Activated T-helper 1 cell treated with anti-CD3 and anti-CD28 coated beads, Interleukin-2, amount 50 U/mL, for 16 hours (primary cell): ENCODE measurements at regions not wholly inside any gene's neighbourhood (a gene's known extent, or its start where the extent isn't known, plus 50 kb on each side); places are given as distances from the start of the nearest gene placed in this dataset.
"Not testable (repeated sequence)": the region's sequence is repeated elsewhere in the genome, so short reads cannot be mapped to it uniquely, and the experiment has no call there.

Experiments used
- DNase-seq, 2 donors: peaks; one replicate each; pipeline ENCODE4 v3.0.0-alpha.2; 2020; ENCODE audit warnings: low read depth in 1 of 2, low spot score in 1 of 2

DNA sequence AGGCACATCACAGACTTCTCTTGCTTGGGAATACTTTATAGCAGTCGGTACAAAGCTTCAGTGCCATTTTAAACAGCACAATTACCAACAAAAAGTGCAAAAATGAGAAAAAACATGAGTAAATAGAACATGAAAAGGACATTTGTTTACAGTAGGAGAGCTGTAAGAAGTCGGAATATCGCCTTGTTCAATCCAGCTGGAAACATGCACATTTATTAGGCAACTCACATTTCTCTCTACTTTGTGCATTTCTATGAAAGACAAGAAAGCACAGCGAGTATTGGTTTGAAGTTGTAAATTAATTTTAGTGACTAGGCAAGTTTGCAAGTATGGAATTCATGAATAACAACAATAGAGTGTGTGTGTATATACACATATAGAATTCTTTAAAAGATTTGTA lies 484.7 kb downstream of the DACH1 start:
- DNase-seq = no peak

GRCh38 chr13:71380191-71380590 lies 486.8 kb downstream of the DACH1 start:
- no peak for DNase-seq

GRCh38 chr13:71378961-71379905 lies 487.8 kb downstream of the DACH1 start:
- DNase-seq = no peak

GRCh38 chr13:71374471-71375049 lies 492.4 kb downstream of the DACH1 start:
- no peak for DNase-seq

- DNase-seq = no peak
Observed at GRCh38 chr13:71368336-71368735, 498.7 kb downstream of the DACH1 start.

DNA sequence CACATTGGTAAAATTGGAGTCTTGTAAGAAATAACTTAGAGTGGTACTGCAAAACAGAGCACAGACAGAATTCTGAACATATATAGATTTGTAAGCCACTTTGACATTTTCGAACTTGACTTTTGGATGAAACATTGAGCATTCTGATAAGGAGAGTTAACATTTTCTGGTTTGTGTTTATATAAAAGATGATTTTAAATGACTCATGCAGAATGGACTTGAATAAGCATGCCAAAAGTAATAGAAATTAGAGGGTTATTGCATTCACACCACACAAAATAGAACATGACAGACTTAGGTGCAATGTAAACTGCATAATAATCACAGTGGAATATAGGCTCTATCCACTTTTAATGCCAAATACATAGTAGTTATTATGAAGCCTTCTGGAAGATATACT lies 507.0 kb downstream of the DACH1 start:
- DNase-seq = no peak

DNA sequence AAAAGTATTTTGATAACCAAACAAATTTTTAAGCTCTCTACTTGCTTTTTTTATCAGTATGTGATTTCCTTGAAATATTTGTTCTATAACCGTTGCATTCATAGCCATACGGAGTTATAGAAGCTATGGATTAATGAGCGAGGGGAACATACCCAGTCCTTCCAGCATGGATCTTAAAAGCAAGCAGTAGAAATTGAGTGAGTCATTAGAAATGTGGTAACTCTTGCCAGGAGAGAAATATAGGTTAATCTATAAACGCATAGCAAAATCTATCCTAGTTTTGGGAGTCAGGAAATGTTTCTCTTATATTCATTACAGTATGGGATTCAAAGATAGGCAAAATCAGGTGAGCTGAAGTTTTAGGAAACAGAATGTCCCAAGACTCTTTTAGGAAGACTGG lies 507.4 kb downstream of the DACH1 start:
- DNase-seq = no peak

- no peak for DNase-seq
Observed at GRCh38 chr13:71358218-71358617, 508.8 kb downstream of the DACH1 start.

- DNase-seq = no peak
Observed at GRCh38 chr13:71355010-71355409, 512.0 kb downstream of the DACH1 start.

DNA sequence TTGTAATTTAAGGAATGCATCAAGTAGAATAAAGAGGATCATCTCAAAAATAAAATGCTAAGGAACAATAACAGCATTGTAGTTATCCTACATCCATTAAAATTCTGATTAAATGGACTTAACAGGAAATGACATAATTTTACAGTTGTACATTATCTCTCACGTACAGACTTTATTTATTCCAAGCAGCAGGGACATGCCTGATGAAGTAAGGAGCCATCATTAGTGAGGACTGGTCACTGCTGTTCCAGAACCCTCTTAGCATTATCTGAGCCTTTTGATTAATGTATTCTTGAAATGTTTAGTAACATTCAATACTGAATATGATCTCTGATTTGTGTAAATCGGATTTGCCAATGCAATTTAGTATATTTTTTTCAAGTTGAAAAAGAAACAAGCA lies 516.1 kb downstream of the DACH1 start:
- DNase-seq = no peak

DNA sequence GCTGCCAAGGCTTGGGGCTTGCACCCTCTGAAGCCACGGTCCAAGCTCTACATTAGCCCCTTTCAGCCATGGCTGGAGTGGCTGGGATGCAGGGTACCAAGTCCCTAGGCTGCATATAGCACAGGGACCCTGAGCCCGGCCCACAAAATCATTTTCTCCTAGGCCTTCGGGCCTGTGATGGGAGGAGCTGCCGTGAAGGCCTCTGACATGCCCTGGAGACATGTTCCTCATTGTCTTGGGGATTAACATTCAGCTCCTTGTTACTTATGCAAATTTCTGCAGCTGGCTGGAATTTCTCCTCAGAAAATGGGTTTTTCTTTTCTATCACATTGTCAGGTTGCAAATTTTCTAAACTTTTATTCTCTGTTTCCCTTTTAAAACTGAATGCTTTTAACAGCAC lies 521.1 kb downstream of the DACH1 start:
- DNase-seq = not testable (repeated sequence)

DNA sequence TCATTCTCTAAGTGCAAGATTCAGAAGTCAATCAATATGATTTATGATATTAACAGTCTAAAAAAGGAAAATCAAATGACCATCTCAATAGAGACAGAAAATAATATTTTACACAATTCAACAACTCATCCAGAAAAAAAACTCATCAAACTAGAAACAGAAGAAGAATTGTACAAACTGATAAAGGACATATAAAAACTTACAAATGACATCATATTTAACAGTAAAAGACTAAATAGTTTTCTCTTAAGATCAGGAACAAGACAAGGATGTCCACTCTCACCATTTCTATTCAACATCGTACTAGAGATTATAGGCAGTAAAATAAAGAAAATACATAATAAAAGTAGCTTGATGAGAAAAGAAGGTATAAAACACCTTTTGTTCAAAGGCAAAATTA lies 527.3 kb downstream of the DACH1 start:
- DNase-seq = no peak

DNA sequence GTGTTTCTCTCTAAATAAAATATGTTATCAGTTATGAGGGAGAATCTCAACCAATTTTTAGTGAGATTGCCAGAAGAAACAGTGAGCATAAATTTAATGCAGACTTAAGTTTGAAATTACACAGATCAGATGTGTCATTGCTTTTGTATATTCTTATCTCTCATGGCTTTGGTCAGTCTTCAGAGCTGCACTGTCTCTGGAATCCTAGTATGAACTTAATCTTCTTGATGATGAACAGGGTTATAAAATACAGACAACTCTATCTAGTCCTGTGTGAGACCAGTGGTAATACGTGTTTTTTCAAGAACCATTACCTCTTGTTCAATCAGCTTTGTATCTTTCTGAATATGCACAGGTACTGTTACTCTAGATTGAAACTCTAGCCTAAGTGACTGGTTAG lies 528.0 kb downstream of the DACH1 start:
- no peak for DNase-seq

- no peak for DNase-seq
Observed at GRCh38 chr13:71338070-71338469, 528.9 kb downstream of the DACH1 start.

DNA sequence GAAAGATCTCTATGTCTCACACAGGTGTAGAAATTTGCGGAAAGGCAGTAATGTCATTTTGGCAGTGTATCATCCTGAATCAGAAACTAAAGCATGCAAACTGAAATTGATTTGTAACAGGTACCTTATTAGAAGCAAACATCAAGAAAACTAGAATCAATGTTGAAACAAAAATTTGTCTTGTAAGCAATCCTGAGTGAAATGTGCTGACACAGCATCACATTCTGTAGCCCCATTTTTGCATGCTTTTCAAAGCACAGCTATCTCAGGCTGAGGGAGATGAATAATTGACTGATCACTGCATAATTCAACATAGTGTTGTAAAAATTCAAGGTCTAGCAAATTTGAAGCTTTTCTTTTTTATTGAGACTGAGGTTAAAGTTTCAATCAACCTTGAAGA lies 539.7 kb downstream of the DACH1 start:
- no peak for DNase-seq

DNA sequence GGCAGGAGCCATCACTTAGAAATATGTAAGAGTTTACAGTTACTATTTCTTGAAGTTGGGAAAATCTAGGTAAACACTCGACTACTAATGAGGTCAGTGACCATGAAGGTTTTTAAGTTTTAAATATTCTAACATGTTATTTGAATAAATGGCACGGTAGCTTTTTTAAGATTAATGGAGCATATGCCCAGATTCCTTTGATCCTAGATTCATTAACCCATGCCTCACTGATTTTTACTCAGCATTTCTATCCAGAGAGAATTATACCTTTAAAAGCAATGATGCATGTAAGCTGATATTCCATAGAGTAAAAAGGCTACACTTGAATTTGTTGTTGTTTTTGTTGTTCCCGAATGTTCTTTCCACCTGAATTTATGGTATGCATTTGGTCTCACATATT lies 541.4 kb downstream of the DACH1 start:
- DNase-seq = no peak

DNA sequence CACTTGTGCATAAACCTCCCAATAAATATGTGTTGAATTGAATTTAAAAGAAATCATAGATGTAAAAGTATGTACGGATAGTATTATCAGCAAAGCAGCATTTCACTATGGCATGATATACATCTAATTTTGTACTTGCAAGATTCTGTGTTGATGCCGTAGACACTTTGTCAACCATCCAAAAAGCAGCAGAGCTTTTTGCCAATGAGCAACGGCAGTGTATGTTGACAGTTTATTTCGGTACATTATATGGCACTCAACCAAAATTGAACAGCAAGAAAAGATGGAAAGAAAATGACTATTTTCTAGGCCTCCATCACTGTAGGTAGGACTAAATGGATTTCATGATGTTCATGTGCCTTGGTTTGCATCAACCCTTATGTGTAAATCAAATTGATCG lies 543.7 kb downstream of the DACH1 start:
- no peak for DNase-seq

DNA sequence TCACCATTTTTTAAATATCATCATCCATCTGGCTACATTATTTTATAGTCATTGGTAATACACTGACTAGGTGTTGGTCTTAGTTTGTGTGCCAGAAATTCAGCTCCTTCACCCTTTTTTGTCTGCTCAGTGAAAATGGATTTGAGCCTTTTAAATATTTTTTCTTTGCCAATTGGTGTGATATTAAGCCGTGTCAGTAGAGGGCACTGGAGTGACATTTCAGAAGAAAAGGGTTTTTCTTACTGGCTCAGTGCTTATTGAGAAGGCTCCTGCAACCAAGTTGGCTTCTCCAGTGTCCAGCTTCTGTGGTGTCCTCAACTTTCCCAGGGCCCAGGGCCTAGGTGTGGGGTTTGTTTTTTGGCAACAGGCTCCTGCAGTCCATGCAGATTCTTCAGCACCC lies 546.6 kb downstream of the DACH1 start:
- no peak for DNase-seq

- DNase-seq = no peak
Observed at GRCh38 chr13:71316792-71317363, 550.1 kb downstream of the DACH1 start.

GRCh38 chr13:71312923-71313322 lies 554.1 kb downstream of the DACH1 start:
- no peak for DNase-seq

- DNase-seq = no peak
Observed at GRCh38 chr13:71309905-71310304, 557.1 kb downstream of the DACH1 start.

DNA sequence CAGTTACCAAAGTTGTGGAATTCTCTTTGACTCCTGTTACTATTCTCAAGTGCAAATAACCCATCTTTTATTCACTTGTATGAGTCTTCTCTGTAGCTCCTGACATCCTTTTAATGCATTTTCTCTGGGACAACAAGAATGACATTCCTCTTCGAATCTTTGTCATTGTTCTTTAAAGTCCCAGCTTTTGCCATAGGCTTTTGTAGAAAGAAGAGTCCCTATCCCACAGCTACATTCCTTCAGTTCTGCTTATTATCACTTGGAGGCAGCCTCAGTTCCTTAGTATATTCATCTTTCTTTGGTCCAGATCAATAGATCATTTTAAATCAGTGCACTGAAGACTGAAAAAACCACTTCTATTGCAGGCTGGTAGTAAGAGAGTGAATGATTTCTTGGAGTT lies 560.2 kb downstream of the DACH1 start:
- no peak for DNase-seq
